Hypothalamus (tissue), 51 donors: ENCODE measurements at regions not wholly inside any gene's neighbourhood (a gene's known extent, or its start where the extent isn't known, plus 50 kb on each side); places are given as distances from the start of the nearest gene placed in this dataset.
A peak's percentile ranks its signal among the peaks of the same experiment; 100 is the strongest.

Experiments used
- DNase-seq, 51 donors: peaks; one replicate each; lab custom pipeline; 2025; lab: John Stamatoyannopoulos, UW

- DNase-seq, result no peak
Observed at GRCh38 chr4:174438711-174439110, 83.6 kb downstream of the HPGD start.

GRCh38 chr4:174437749-174438148 lies 84.5 kb downstream of the HPGD start:
- no peak for DNase-seq

GRCh38 chr4:174437324-174437723 lies 85.0 kb downstream of the HPGD start:
- no peak for DNase-seq

- DNase-seq, result no peak
Observed at GRCh38 chr4:174436377-174436776, 85.9 kb downstream of the HPGD start.

GRCh38 chr4:174435974-174436373 lies 86.3 kb downstream of the HPGD start:
- DNase-seq, result no peak

- DNase-seq, result no peak
Observed at GRCh38 chr4:174434455-174434854, 87.8 kb downstream of the HPGD start.

GRCh38 chr4:174430576-174430975 lies 91.7 kb downstream of the HPGD start:
- DNase-seq, result no peak

- DNase-seq, result no peak
Observed at GRCh38 chr4:174429701-174430410, 92.4 kb downstream of the HPGD start.

GRCh38 chr4:174427571-174428140 lies 94.6 kb downstream of the HPGD start:
- no peak for DNase-seq

- no peak for DNase-seq
Observed at GRCh38 chr4:174425669-174426068, 96.6 kb downstream of the HPGD start.

GRCh38 chr4:174423257-174423944 lies 98.9 kb downstream of the HPGD start:
- peak in 2 of 51 donors; percentile 3 to 27 for DNase-seq

- no peak for DNase-seq
Observed at GRCh38 chr4:174422893-174423256, 99.4 kb downstream of the HPGD start.

GRCh38 chr4:174420316-174420715 lies 102.0 kb downstream of the HPGD start:
- DNase-seq, result no peak

- DNase-seq, result no peak
Observed at GRCh38 chr4:174418640-174419212, 103.6 kb downstream of the HPGD start.

- DNase-seq, result no peak
Observed at GRCh38 chr4:174408841-174409552, 113.3 kb downstream of the HPGD start.

GRCh38 chr4:174406383-174406782 lies 115.9 kb downstream of the HPGD start:
- no peak for DNase-seq

- DNase-seq, result no peak
Observed at GRCh38 chr4:174405923-174406322, 116.4 kb downstream of the HPGD start.

GRCh38 chr4:174404677-174405076 lies 117.6 kb downstream of the HPGD start:
- DNase-seq, result no peak

- no peak for DNase-seq
Observed at GRCh38 chr4:174403177-174403543, 119.1 kb downstream of the HPGD start.

GRCh38 chr4:174402470-174403176 lies 118.9 kb downstream of the CEP44 start:
- no peak for DNase-seq
